ENCODE measurements at regions not wholly inside any gene's neighbourhood (a gene's known extent, or its start where the extent isn't known, plus 50 kb on each side); places are given as distances from the start of the nearest gene placed in this dataset.

DNA sequence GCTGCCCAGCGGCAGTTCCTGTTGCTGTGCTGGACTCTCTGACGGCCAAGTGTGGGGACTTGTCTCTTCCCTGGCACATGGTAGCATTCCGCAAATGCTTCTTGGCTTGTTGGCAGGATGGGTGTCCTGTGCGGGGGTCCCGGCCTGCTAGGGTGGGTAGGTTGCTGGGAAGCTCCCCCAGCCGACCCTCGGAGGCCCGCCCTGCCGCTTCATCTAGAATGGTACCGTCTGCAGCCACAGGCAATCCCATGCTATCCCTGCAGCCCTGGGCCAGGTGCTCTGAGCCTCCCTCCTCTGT lies 78.3 kb upstream of the LHX1 start:
- DNase-seq (ENCODE audit: low read depth, low spot score), result no peak
- CTCF ChIA-PET, result no interaction called here
- TF ChIP-seq, protein P1, sequence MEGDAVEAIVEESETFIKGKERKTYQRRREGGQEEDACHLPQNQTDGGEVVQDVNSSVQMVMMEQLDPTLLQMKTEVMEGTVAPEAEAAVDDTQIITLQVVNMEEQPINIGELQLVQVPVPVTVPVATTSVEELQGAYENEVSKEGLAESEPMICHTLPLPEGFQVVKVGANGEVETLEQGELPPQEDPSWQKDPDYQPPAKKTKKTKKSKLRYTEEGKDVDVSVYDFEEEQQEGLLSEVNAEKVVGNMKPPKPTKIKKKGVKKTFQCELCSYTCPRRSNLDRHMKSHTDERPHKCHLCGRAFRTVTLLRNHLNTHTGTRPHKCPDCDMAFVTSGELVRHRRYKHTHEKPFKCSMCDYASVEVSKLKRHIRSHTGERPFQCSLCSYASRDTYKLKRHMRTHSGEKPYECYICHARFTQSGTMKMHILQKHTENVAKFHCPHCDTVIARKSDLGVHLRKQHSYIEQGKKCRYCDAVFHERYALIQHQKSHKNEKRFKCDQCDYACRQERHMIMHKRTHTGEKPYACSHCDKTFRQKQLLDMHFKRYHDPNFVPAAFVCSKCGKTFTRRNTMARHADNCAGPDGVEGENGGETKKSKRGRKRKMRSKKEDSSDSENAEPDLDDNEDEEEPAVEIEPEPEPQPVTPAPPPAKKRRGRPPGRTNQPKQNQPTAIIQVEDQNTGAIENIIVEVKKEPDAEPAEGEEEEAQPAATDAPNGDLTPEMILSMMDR (IDR thresholded peaks at IDR 0.05; ENCODE audit: low read depth, low read length), result no peak
- POLR2A ChIA-PET, result no interaction called here
- Histone ChIP-seq H3K27ac (ENCODE audit: low read depth, low read length) (no peak overlapping the region), H3K27me3 (ENCODE audit: control insufficient read depth, insufficient read depth, low read length) (peaks cover 12% of the 10 kb centered on the region), H3K4me3 (ENCODE audit: low read depth, low read length) (no peak overlapping the region), H3K9me3 (ENCODE audit: control insufficient read depth, insufficient read depth, low read length) (no peaks in the 10 kb centered on the region)

DNA sequence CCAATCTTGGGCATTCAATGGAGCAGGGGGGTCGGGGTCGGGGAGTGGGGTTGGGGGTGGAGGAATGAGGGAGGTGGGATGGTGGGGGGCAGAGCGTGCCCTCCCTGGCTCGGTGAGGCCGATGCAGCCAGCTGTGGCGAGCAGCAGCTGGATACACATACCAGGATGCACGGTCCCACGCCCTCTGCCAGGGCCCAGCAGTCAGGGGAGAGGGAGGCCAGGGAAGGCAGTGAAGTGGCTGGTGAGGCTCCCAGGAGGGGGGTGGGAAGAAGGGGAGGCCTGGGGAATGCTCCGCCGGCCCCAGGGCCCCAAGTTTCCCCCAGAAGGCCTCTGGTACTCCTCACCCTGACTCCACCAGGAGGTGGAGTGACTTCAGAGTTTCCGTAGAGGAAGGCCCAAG lies 77.6 kb upstream of the LHX1 start:
- no peak overlapping the region for H3K4me3 ChIP-seq (ENCODE audit: low read depth, low read length)
- peaks cover 12% of the 10 kb centered on the region for H3K27me3 ChIP-seq (ENCODE audit: control insufficient read depth, insufficient read depth, low read length)
- H3K27ac ChIP-seq (ENCODE audit: low read depth, low read length), result no peak overlapping the region
- DNase-seq (ENCODE audit: low read depth, low spot score), result no peak
- ChIA-PET CTCF (interaction anchor here (0.6 kb wide), 1 partner anchor 539 kb away, joined by 3 read pairs; no protein-coding TSS in a partner anchor), POLR2A (no interaction called here)
- TF ChIP-seq, protein P1 (IDR thresholded peaks at IDR 0.05; ENCODE audit: low read depth, low read length), result no peak
- no peaks in the 10 kb centered on the region for H3K9me3 ChIP-seq (ENCODE audit: control insufficient read depth, insufficient read depth, low read length)

DNA sequence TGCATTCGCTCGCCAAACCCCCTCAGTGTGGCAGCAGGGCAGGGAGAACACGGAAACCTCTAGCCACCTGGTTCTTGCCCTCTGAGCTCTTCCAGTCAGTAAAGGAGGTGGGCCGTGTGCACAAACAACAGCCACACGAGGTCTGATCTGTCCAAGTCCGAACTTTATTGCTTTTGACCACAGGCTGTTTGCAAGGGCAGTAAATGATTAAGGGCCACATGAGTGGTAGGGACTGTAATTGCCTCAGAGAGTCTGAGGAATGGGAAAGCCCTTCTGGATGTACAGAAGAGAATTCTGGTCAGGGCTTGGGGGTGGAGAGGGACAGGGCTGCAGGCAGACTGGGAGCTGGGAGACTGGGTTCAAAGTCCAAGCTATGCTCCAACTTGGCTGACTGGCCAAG lies 75.7 kb upstream of the LHX1 start:
- no peak for DNase-seq (ENCODE audit: low read depth, low spot score)
- H3K4me3 ChIP-seq (ENCODE audit: low read depth, low read length), result no peak overlapping the region
- no peak overlapping the region for H3K27ac ChIP-seq (ENCODE audit: low read depth, low read length)
- peaks cover 19% of the 10 kb centered on the region for H3K27me3 ChIP-seq (ENCODE audit: control insufficient read depth, insufficient read depth, low read length)
- CTCF ChIA-PET, result no interaction called here
- POLR2A ChIA-PET, result no interaction called here
- TF ChIP-seq, protein P1 (IDR thresholded peaks at IDR 0.05; ENCODE audit: low read depth, low read length), result no peak
- H3K9me3 ChIP-seq (ENCODE audit: control insufficient read depth, insufficient read depth, low read length), result no peaks in the 10 kb centered on the region

DNA sequence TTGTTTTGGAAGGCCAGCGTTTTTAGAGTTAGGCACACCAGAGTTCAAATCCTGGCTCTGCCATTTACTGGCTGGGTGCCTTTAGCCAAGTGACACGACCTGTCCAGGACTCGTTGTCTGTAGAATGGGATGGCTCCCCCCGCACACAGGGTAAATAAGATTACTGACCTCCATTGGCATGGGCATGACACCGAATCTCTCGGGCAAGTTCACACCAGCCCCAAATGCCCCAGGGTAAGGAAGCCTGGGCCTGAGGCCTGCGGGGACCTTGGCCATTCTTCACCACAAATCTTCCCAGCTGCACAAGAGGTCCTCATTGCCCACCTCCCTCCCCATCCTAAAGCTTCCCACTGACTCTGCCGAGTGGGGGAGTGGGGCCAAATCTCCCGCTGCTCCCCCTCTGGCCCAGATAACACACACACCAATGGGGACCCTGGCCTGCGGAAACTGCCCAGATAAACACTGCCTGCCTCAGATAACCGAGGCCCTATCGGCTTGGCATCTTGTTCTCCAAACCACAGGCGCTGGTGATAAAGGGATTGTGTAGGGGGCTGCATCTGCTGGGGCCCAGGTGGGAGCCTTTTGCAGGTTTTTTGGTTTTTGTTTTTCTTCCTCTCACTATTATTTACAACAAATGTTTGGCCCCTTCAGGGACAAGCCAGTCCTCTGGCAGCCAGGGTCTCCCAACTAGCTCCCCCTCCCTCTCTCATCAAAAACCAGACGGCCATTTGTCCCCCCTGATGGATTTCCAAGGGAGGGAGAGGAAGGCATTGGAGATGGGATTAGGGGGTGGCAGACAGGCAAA lies 75.0 kb upstream of the LHX1 start:
- DNase-seq (ENCODE audit: low read depth, low spot score), result no peak
- CTCF ChIA-PET, result no interaction called here
- Histone ChIP-seq H3K27me3 (ENCODE audit: control insufficient read depth, insufficient read depth, low read length) (peaks cover 16% of the 10 kb centered on the region), H3K4me3 (ENCODE audit: low read depth, low read length) (no peak overlapping the region), H3K9me3 (ENCODE audit: control insufficient read depth, insufficient read depth, low read length) (no peaks in the 10 kb centered on the region), H3K27ac (ENCODE audit: low read depth, low read length) (no peak overlapping the region)
- POLR2A ChIA-PET, result no interaction called here
- TF ChIP-seq, protein P1 (IDR thresholded peaks at IDR 0.05; ENCODE audit: low read depth, low read length), result no peak

DNA sequence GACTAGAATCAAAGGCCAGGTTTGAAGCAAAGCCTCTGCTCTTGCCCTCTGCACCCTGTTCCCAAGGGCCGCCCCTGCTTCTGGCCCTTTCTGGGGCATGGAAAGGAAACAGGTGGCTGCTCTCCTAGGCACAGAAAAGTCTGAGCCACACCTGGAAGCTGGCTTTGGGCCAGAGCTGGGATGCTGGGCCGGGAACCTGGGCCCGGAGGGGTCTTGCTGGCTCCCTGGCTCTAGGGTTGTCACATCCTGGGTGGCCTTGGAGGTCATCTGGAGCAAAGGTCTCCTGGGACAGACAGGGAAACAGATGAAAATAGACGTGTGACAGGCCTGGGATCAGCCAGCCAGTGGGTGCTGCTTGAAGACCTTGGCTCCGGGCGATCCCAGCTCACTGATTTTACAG lies 74.1 kb upstream of the LHX1 start:
- DNase-seq (ENCODE audit: low read depth, low spot score), result no peak
- peaks cover 21% of the 10 kb centered on the region for H3K27me3 ChIP-seq (ENCODE audit: control insufficient read depth, insufficient read depth, low read length)
- no peaks in the 10 kb centered on the region for H3K9me3 ChIP-seq (ENCODE audit: control insufficient read depth, insufficient read depth, low read length)
- ChIA-PET CTCF (no interaction called here), POLR2A (no interaction called here)
- TF ChIP-seq, protein P1 (IDR thresholded peaks at IDR 0.05; ENCODE audit: low read depth, low read length), result no peak
- H3K27ac ChIP-seq (ENCODE audit: low read depth, low read length), result no peak overlapping the region
- no peak overlapping the region for H3K4me3 ChIP-seq (ENCODE audit: low read depth, low read length)

Data from AG04450 (cell line).